GM12873 (cell line): ENCODE measurements at regions not wholly inside any gene's neighbourhood (a gene's known extent, or its start where the extent isn't known, plus 50 kb on each side); places are given as distances from the start of the nearest gene placed in this dataset.

Experiments
- CTCF ChIP-seq: IDR thresholded peaks from 2 replicates; pipeline ENCODE4 v1.5.1; 2012; ENCODE audit warnings: low read depth, mild to moderate bottlenecking, moderate library complexity, low read length, control low read depth; ENCODE audit not compliant: insufficient read depth; ENCODE audit errors: missing control alignments

- no peak for TF ChIP-seq CTCF
Measured at GRCh38 chr9:17970277-17970676, 391.4 kb downstream of the SH3GL2 start.

- no peak for TF ChIP-seq CTCF
Measured at GRCh38 chr9:17978773-17979172, 399.9 kb downstream of the SH3GL2 start.

- TF ChIP-seq CTCF, result no peak
Measured at GRCh38 chr9:17986595-17986994, 407.7 kb downstream of the SH3GL2 start.

GRCh38 chr9:17987189-17987588 lies 408.3 kb downstream of the SH3GL2 start:
- no peak for TF ChIP-seq CTCF

GRCh38 chr9:17988489-17988888 lies 409.6 kb downstream of the SH3GL2 start:
- no peak for TF ChIP-seq CTCF

GRCh38 chr9:17990602-17991001 lies 411.7 kb downstream of the SH3GL2 start:
- TF ChIP-seq CTCF, result no peak

- no peak for TF ChIP-seq CTCF
Measured at GRCh38 chr9:17993024-17993423, 414.2 kb downstream of the SH3GL2 start.
